ENCODE measurements at regions not wholly inside any gene's neighbourhood (a gene's known extent, or its start where the extent isn't known, plus 50 kb on each side); places are given as distances from the start of the nearest gene placed in this dataset.

DNA sequence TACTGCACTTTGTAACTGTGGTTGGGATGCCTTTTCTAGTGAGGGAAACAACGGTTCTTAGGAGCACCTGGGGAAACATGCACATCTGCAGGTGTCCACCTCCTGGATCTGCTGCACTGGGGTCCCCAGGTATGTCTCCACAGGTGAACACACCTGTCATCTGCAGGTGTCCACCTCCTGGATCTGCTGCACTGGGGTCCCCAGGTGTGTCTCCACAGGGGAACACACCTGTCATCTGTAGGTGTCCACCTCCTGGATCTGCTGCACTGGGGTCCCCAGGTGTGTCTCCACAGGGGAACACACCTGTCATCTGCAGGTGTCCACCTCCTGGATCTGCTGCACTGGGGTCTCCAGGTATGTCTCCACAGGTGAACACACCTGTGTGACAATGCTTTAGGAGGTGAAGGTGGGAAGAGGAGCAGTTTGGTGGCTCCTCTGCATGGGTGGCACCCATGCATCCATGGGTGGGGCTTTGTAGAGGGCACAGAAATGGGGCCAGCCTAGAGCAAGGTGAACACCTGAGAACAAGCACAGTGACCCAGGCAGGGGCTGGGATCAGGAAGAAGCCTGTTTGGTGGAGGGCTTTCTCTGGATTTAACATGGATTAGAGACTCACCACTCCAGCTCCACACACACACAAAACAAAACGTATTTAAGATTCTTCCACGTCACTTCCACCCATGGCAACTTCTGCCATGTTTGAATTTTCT is 206.0 kb upstream of the CDH4 start:
- TF ChIP-seq POLR2A (IDR thresholded peaks at IDR 0.05; ENCODE audit: low read depth, low read length): no peak
- TF ChIP-seq, protein P1, sequence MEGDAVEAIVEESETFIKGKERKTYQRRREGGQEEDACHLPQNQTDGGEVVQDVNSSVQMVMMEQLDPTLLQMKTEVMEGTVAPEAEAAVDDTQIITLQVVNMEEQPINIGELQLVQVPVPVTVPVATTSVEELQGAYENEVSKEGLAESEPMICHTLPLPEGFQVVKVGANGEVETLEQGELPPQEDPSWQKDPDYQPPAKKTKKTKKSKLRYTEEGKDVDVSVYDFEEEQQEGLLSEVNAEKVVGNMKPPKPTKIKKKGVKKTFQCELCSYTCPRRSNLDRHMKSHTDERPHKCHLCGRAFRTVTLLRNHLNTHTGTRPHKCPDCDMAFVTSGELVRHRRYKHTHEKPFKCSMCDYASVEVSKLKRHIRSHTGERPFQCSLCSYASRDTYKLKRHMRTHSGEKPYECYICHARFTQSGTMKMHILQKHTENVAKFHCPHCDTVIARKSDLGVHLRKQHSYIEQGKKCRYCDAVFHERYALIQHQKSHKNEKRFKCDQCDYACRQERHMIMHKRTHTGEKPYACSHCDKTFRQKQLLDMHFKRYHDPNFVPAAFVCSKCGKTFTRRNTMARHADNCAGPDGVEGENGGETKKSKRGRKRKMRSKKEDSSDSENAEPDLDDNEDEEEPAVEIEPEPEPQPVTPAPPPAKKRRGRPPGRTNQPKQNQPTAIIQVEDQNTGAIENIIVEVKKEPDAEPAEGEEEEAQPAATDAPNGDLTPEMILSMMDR (conservative IDR thresholded peaks at IDR 0.05; ENCODE audit: low read depth, low read length): no peak
- TF ChIP-seq MAZ (IDR thresholded peaks at IDR 0.05; ENCODE audit: borderline replicate concordance, low read depth, low read length): no peak
- TF ChIP-seq BHLHE40 (IDR thresholded peaks at IDR 0.05; ENCODE audit: low read depth, low read length): no peak
- TF ChIP-seq, protein P2, sequence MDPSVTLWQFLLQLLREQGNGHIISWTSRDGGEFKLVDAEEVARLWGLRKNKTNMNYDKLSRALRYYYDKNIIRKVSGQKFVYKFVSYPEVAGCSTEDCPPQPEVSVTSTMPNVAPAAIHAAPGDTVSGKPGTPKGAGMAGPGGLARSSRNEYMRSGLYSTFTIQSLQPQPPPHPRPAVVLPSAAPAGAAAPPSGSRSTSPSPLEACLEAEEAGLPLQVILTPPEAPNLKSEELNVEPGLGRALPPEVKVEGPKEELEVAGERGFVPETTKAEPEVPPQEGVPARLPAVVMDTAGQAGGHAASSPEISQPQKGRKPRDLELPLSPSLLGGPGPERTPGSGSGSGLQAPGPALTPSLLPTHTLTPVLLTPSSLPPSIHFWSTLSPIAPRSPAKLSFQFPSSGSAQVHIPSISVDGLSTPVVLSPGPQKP (IDR thresholded peaks at IDR 0.05; ENCODE audit: borderline replicate concordance, low read depth, low read length): no peak
- TF ChIP-seq, protein P3, sequence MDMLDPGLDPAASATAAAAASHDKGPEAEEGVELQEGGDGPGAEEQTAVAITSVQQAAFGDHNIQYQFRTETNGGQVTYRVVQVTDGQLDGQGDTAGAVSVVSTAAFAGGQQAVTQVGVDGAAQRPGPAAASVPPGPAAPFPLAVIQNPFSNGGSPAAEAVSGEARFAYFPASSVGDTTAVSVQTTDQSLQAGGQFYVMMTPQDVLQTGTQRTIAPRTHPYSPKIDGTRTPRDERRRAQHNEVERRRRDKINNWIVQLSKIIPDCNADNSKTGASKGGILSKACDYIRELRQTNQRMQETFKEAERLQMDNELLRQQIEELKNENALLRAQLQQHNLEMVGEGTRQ (IDR thresholded peaks at IDR 0.05; ENCODE audit: low read depth, low read length): no peak
- TF ChIP-seq CEBPB (IDR thresholded peaks at IDR 0.05; ENCODE audit: low read depth, low read length): no peak
- TF ChIP-seq SMC3 (IDR thresholded peaks at IDR 0.05; ENCODE audit: low read depth, low read length): no peak
- TF ChIP-seq RCOR1 (IDR thresholded peaks at IDR 0.05; ENCODE audit: insufficient replicate concordance, low read length): no peak
- no peak for TF ChIP-seq MXI1 (IDR thresholded peaks at IDR 0.05; ENCODE audit: borderline replicate concordance, low read depth, low read length)
- TF ChIP-seq RFX5 (IDR thresholded peaks at IDR 0.05; ENCODE audit: low read depth, low read length): no peak
- TF ChIP-seq RAD21 (IDR thresholded peaks at IDR 0.05; ENCODE audit: low read length): no peak
- no peak for TF ChIP-seq FOS (IDR thresholded peaks at IDR 0.05; ENCODE audit: low read depth, low read length)
